ENCODE measurements at regions not wholly inside any gene's neighbourhood (a gene's known extent, or its start where the extent isn't known, plus 50 kb on each side); places are given as distances from the start of the nearest gene placed in this dataset.

- no peak for DNase-seq
Observed at GRCh38 chr10:128866551-128866950, 600.5 kb upstream of the MGMT start.

GRCh38 chr10:128867210-128867609 is 599.8 kb upstream of the MGMT start:
- no peak for DNase-seq

- no peak for DNase-seq
Observed at GRCh38 chr10:128867819-128868218, 599.2 kb upstream of the MGMT start.

GRCh38 chr10:128868481-128868880 is 598.6 kb upstream of the MGMT start:
- no peak for DNase-seq

- DNase-seq, result no peak
Observed at GRCh38 chr10:128869101-128869749, 597.8 kb upstream of the MGMT start.

GRCh38 chr10:128870830-128871597 is 596.0 kb upstream of the MGMT start:
- no peak for DNase-seq

- no peak for DNase-seq
Observed at GRCh38 chr10:128871671-128872231, 595.3 kb upstream of the MGMT start.

GRCh38 chr10:128873411-128874054 is 593.5 kb upstream of the MGMT start:
- no peak for DNase-seq

GRCh38 chr10:128874331-128874730 is 592.7 kb upstream of the MGMT start:
- DNase-seq, result no peak

- no peak for DNase-seq
Observed at GRCh38 chr10:128875030-128875744, 591.9 kb upstream of the MGMT start.

GRCh38 chr10:128875956-128876736 is 590.9 kb upstream of the MGMT start:
- DNase-seq, result no peak

- DNase-seq, result no peak
Observed at GRCh38 chr10:128877141-128877540, 589.9 kb upstream of the MGMT start.

GRCh38 chr10:128877936-128878335 is 589.1 kb upstream of the MGMT start:
- DNase-seq, result no peak

- DNase-seq, result no peak
Observed at GRCh38 chr10:128879030-128879429, 588.0 kb upstream of the MGMT start.

GRCh38 chr10:128879441-128880140 is 587.5 kb upstream of the MGMT start:
- no peak for DNase-seq

- DNase-seq, result no peak
Observed at GRCh38 chr10:128880159-128880725, 586.8 kb upstream of the MGMT start.

GRCh38 chr10:128881086-128881485 is 586.0 kb upstream of the MGMT start:
- DNase-seq, result no peak

- DNase-seq, result no peak
Observed at GRCh38 chr10:128883231-128884032, 583.6 kb upstream of the MGMT start.

- DNase-seq, result no peak
Observed at GRCh38 chr10:128884033-128884425, 583.0 kb upstream of the MGMT start.

GRCh38 chr10:128884496-128885072 is 582.5 kb upstream of the MGMT start:
- DNase-seq, result no peak
